HEK293 (cell line): ENCODE measurements at regions not wholly inside any gene's neighbourhood (a gene's known extent, or its start where the extent isn't known, plus 50 kb on each side); places are given as distances from the start of the nearest gene placed in this dataset.

Experiments used
- KLF16 ChIP-seq: fragments of 450-650 bp; formaldehyde crosslinking; IDR thresholded peaks from 2 replicates; pipeline ENCODE4 v1.5.1; 2017; ENCODE audit warnings: missing biosample characterization, missing genetic modification characterization
- ZBTB8A ChIP-seq: fragments of 450-650 bp; formaldehyde crosslinking; IDR thresholded peaks from 2 replicates; pipeline ENCODE4 v1.5.1; 2016; ENCODE audit warnings: missing biosample characterization, missing genetic modification characterization

- TF ChIP-seq KLF16 (tag by site-specific recombination), result no peak
- no peak for TF ChIP-seq ZBTB8A (tag by site-specific recombination)
These were observed 282.8 kb upstream of the ALCAM start for GRCh38 chr3:105083945-105084344.
